C4-2B (cell line): ENCODE measurements at regions not wholly inside any gene's neighbourhood (a gene's known extent, or its start where the extent isn't known, plus 50 kb on each side); places are given as distances from the start of the nearest gene placed in this dataset.

Experiments
- CTCF ChIP-seq: fragments of 450-650 bp; conservative IDR thresholded peaks from 2 replicates; pipeline ENCODE4 v1.5.1; 2017; ENCODE audit warnings: mild to moderate bottlenecking
- ZFX ChIP-seq: fragments of 450-650 bp; IDR thresholded peaks from 2 replicates; pipeline ENCODE4 v1.6.1; 2017

GRCh38 chr13:46479283-46479682, 73.7 kb upstream of the LRCH1 start:
- TF ChIP-seq CTCF (no peak), ZFX (no peak)
